ENCODE measurements at regions not wholly inside any gene's neighbourhood (a gene's known extent, or its start where the extent isn't known, plus 50 kb on each side); places are given as distances from the start of the nearest gene placed in this dataset.

- H3K9me3 ChIP-seq (ENCODE audit: control extremely low read depth in 1 of 3, control insufficient read depth in 2 of 3, insufficient read depth in 1 of 3, low read length in 2 of 3): peaks cover 0 to 10% (median 0%) of the 10 kb centered on the region in 3 donors
- no peak overlapping the region for H3K4me3 ChIP-seq (ENCODE audit: control extremely low read depth in 1 of 5, extremely low read depth in 1 of 5, insufficient read depth in 1 of 5, low read depth in 2 of 5, low read length in 4 of 5)
- Mint-ChIP-seq H3K4me1 (no peaks in the 10 kb centered on the region), H3K27ac (no peak overlapping the region), H3K27me3 (no peaks in the 10 kb centered on the region), H3K4me3 (no peak overlapping the region), H3K9me3 (ENCODE audit: insufficient read depth) (peaks cover 2% of the 10 kb centered on the region)
- H3K4me1 ChIP-seq (ENCODE audit: control insufficient read depth in 2 of 2, insufficient read depth in 2 of 2, low read length in 2 of 2): no peaks in the 10 kb centered on the region
- no peak overlapping the region for H3K27ac ChIP-seq (ENCODE audit: low read length in 2 of 2)
- ATAC-seq (ENCODE audit: low read depth) (no peak), DNase-seq (no peak)
- H3K79me2 ChIP-seq (ENCODE audit: control insufficient read depth, insufficient read depth, low read length): no peaks in the 10 kb centered on the region
- intact Hi-C loops (cut with micrococcal nuclease): no loop called here
- WGBS (ENCODE audit: insufficient coverage): 100% methylated on average over 1 of the region's 2 CpGs
- H3K27me3 ChIP-seq (replicated peaks in 1 of 4; ENCODE audit: control extremely low read depth in 1 of 4, control insufficient read depth in 3 of 4, insufficient read depth in 4 of 4, low read length in 3 of 4): no peaks in the 10 kb centered on the region
- no peaks in the 10 kb centered on the region for H4K20me1 ChIP-seq (ENCODE audit: control insufficient read depth, insufficient read depth, low read length, poor library complexity, severe bottlenecking)
- POLR2A ChIA-PET: no interaction called here
- H3K4me2 ChIP-seq (replicated peaks; ENCODE audit: low read depth, low read length, poor library complexity, severe bottlenecking): no peak overlapping the region
- no peak overlapping the region for H2AFZ ChIP-seq (ENCODE audit: insufficient read depth, low read depth, low read length, poor library complexity, severe bottlenecking)
- no peak overlapping the region for H3K9ac ChIP-seq (ENCODE audit: low read length)
- CTCF ChIA-PET: interaction anchor here (1.9 kb wide), 1 partner anchor 9 kb away, joined by 5 read pairs; no protein-coding TSS in a partner anchor
- TF ChIP-seq EZH2 (IDR thresholded peaks at IDR 0.05; ENCODE audit: borderline replicate concordance, insufficient read depth, low read depth, low read length, poor library complexity, severe bottlenecking) (no peak), CTCF (IDR thresholded peaks at IDR 0.05) (no peak)
- H3K36me3 ChIP-seq (replicated peaks in 1 of 2; ENCODE audit: control extremely low read depth in 1 of 2, control insufficient read depth in 1 of 2, extremely low read depth in 1 of 2, insufficient read depth in 2 of 2, low read length in 1 of 2): no peaks in the 10 kb centered on the region
Observed at GRCh38 chr3:5045961-5046360, 66.7 kb downstream of the BHLHE40 start.

- Histone ChIP-seq H3K9me3 (ENCODE audit: control extremely low read depth in 1 of 3, control insufficient read depth in 2 of 3, insufficient read depth in 1 of 3, low read length in 2 of 3) (peaks cover 0 to 10% (median 0%) of the 10 kb centered on the region in 3 donors), H3K27ac (ENCODE audit: low read length in 2 of 2) (no peak overlapping the region), H4K20me1 (ENCODE audit: control insufficient read depth, insufficient read depth, low read length, poor library complexity, severe bottlenecking) (no peaks in the 10 kb centered on the region), H3K79me2 (ENCODE audit: control insufficient read depth, insufficient read depth, low read length) (no peaks in the 10 kb centered on the region), H2AFZ (ENCODE audit: insufficient read depth, low read depth, low read length, poor library complexity, severe bottlenecking) (no peak overlapping the region), H3K4me3 (ENCODE audit: control extremely low read depth in 1 of 5, extremely low read depth in 1 of 5, insufficient read depth in 1 of 5, low read depth in 2 of 5, low read length in 4 of 5) (no peak overlapping the region), H3K27me3 (replicated peaks in 1 of 4; ENCODE audit: control extremely low read depth in 1 of 4, control insufficient read depth in 3 of 4, insufficient read depth in 4 of 4, low read length in 3 of 4) (no peaks in the 10 kb centered on the region), H3K4me1 (ENCODE audit: control insufficient read depth in 2 of 2, insufficient read depth in 2 of 2, low read length in 2 of 2) (no peaks in the 10 kb centered on the region), H3K9ac (ENCODE audit: low read length) (no peak overlapping the region), H3K4me2 (replicated peaks; ENCODE audit: low read depth, low read length, poor library complexity, severe bottlenecking) (no peak overlapping the region), H3K36me3 (replicated peaks in 1 of 2; ENCODE audit: control extremely low read depth in 1 of 2, control insufficient read depth in 1 of 2, extremely low read depth in 1 of 2, insufficient read depth in 2 of 2, low read length in 1 of 2) (no peaks in the 10 kb centered on the region)
- ATAC-seq (ENCODE audit: low read depth) (no peak), DNase-seq (no peak)
- 100% methylated on average over 2 of the region's 3 CpGs for WGBS (ENCODE audit: insufficient coverage)
- H3K27me3 Mint-ChIP-seq: no peaks in the 10 kb centered on the region
- H3K27ac Mint-ChIP-seq: no peak overlapping the region
- peaks cover 2% of the 10 kb centered on the region for H3K9me3 Mint-ChIP-seq (ENCODE audit: insufficient read depth)
- intact Hi-C loops (cut with micrococcal nuclease): no loop called here
- TF ChIP-seq EZH2 (IDR thresholded peaks at IDR 0.05; ENCODE audit: borderline replicate concordance, insufficient read depth, low read depth, low read length, poor library complexity, severe bottlenecking): no peak
- TF ChIP-seq CTCF (IDR thresholded peaks at IDR 0.05): no peak
- no peak overlapping the region for H3K4me3 Mint-ChIP-seq
- ChIA-PET CTCF (interaction anchor here (1.8 kb wide), 1 partner anchor 9 kb away, joined by 5 read pairs; no protein-coding TSS in a partner anchor), POLR2A (interaction anchor here (0.7 kb wide), 1 partner anchor 22 kb away, joined by 5 read pairs; no protein-coding TSS in a partner anchor)
- H3K4me1 Mint-ChIP-seq: no peaks in the 10 kb centered on the region
Observed at GRCh38 chr3:5047764-5048419, 68.7 kb downstream of the BHLHE40 start.
